Right atrium auricular region (tissue), 2 donors: ENCODE measurements at regions not wholly inside any gene's neighbourhood (a gene's known extent, or its start where the extent isn't known, plus 50 kb on each side); places are given as distances from the start of the nearest gene placed in this dataset.
"Not testable (repeated sequence)": the region's sequence is repeated elsewhere in the genome, so short reads cannot be mapped to it uniquely, and the experiment has no call there.

Experiments used
- DNase-seq: peaks from one replicate; pipeline ENCODE4 v3.0.0-alpha.2; 2019; ENCODE audit warnings: low spot score
- H3K27ac ChIP-seq, 2 donors: fragments of 200-600 bp; sonication (generic); 1 replicate in 1 of 2; 2 replicates in 1 of 2; pipeline ENCODE4 v1.5.1; 2016 to 2019
- H3K27me3 ChIP-seq, 2 donors: fragments of 200-600 bp; sonication (generic); one replicate each; pipeline versions ENCODE4 v1.5.1 to v1.6.0; 2017 to 2019
- H3K36me3 ChIP-seq: fragments of 200-600 bp; sonication (generic); one replicate; pipeline ENCODE4 v1.5.1; 2016
- H3K4me1 ChIP-seq, 2 donors: fragments of 200-600 bp; sonication (generic); one replicate each; pipeline versions ENCODE4 v1.5.1 to v1.6.0; 2017 to 2019
- H3K4me3 ChIP-seq, 2 donors: fragments of 200-600 bp; sonication (generic); 1 replicate in 1 of 2; 2 replicates in 1 of 2; pipeline ENCODE4 v1.5.1; 2017 to 2019; ENCODE audit warnings: mild to moderate bottlenecking in 1 of 2, moderate library complexity in 1 of 2
- H3K9me3 ChIP-seq, 2 donors: fragments of 200-600 bp; sonication (generic); one replicate each; pipeline ENCODE4 v1.5.1; 2019
- CTCF ChIP-seq, 2 donors: fragments of 200-600 bp; sonication (generic); IDR thresholded peaks; one replicate each; pipeline ENCODE4 v1.5.1; 2019; ENCODE audit warnings: antibody characterized with exemption in 2 of 2

- DNase-seq: no peak
- no peak for TF ChIP-seq CTCF (IDR thresholded peaks at IDR 0.05)
- H3K4me3 ChIP-seq: no peak overlapping the region
- H3K4me1 ChIP-seq: no peaks in the 10 kb centered on the region
- no peak overlapping the region for H3K27ac ChIP-seq
- no peaks in the 10 kb centered on the region for H3K36me3 ChIP-seq
- H3K9me3 ChIP-seq: peaks cover 0 to 8% of the 10 kb centered on the region in 2 donors
- H3K27me3 ChIP-seq: no peaks in the 10 kb centered on the region
These were observed 298.5 kb downstream of the SRGAP2C start for GRCh38 chr1:121483234-121483633.

GRCh38 chr1:121483961-121484424, 299.2 kb downstream of the SRGAP2C start:
- no peaks in the 10 kb centered on the region for H3K27me3 ChIP-seq
- no peaks in the 10 kb centered on the region for H3K36me3 ChIP-seq
- no peak for TF ChIP-seq CTCF (IDR thresholded peaks at IDR 0.05)
- DNase-seq: no peak
- H3K4me3 ChIP-seq: no peak overlapping the region
- H3K27ac ChIP-seq: no peak overlapping the region
- peaks cover 0 to 8% of the 10 kb centered on the region in 2 donors for H3K9me3 ChIP-seq
- no peaks in the 10 kb centered on the region for H3K4me1 ChIP-seq

DNA sequence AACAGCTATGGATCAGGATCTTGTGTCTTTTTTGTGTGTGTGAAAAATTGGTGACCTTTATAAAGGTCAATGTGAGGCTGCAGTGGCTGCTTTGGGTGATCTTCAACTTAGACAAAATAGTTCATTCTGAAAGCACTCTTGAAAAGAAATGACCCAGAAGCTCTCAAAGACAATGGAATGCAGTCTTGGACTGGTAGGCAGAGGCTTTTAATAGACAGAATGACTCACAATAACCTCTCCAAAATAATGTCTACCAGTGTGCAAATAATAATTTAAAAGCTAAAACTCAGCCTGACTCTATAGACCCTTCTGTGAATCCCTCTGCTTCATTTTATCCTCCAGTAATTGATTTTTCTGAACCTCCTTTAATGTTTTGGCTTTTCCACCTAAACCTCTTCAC, 310.0 kb downstream of the SRGAP2C start:
- H3K27me3 ChIP-seq, H3K9me3 ChIP-seq, H3K4me1 ChIP-seq, H3K4me3 ChIP-seq, DNase-seq, H3K36me3 ChIP-seq, H3K27ac ChIP-seq: not testable (repeated sequence)

DNA sequence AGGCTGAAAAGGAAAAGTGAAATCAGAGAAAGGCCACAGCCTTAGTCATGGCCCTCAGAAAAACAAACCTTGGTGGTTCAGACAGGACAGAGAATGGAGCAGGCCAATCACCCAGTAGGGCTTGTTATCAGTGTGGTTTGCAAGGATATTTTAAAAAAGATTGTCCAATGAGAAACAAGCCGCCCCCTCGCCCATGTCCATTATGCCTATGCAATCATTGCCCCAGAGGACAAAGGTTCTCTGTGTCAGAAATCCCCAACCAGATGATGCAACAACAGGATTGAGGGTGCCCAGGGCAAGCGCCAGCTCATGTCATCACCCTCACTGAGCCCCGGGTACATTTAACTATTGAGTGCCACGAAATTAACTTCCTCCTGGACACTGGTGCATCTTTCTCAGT, 326.7 kb downstream of the SRGAP2C start:
- H3K27me3 ChIP-seq, H3K36me3 ChIP-seq, H3K27ac ChIP-seq, H3K4me1 ChIP-seq, H3K9me3 ChIP-seq, H3K4me3 ChIP-seq, DNase-seq: not testable (repeated sequence)

DNA sequence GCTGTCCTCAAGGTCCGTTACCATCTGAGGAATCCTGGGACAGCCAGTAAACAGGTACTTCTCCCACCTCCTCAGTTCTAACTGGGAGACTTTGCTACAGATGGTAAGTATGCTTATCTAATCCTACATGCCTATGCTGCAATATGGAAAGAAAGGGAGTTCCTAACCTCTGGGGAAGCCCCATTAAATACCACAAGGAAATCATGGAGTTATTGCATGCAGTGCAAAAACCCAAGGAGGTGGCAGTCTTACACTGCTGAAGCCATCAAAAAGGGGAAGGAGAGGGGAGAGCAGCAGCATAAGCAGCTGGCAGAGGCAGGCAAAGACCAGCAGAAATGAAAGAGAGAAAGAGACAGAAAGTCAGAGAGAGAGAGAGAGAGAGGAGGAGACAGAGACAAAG, 327.1 kb downstream of the SRGAP2C start:
- H3K36me3 ChIP-seq, DNase-seq, H3K4me3 ChIP-seq, H3K27me3 ChIP-seq, H3K9me3 ChIP-seq, H3K4me1 ChIP-seq, H3K27ac ChIP-seq: not testable (repeated sequence)

GRCh38 chr1:121515235-121515634, 330.5 kb downstream of the SRGAP2C start:
- H3K36me3 ChIP-seq: no peaks in the 10 kb centered on the region
- peaks cover 0 to under 1% of the 10 kb centered on the region in 2 donors for H3K9me3 ChIP-seq
- no peak for TF ChIP-seq CTCF (IDR thresholded peaks at IDR 0.05)
- peaks cover 3 to 6% of the 10 kb centered on the region in 2 donors for H3K27me3 ChIP-seq
- H3K4me1 ChIP-seq: peaks cover 0 to 8% of the 10 kb centered on the region in 2 donors
- DNase-seq: no peak
- H3K27ac ChIP-seq: no peak overlapping the region
- no peak overlapping the region for H3K4me3 ChIP-seq

DNA sequence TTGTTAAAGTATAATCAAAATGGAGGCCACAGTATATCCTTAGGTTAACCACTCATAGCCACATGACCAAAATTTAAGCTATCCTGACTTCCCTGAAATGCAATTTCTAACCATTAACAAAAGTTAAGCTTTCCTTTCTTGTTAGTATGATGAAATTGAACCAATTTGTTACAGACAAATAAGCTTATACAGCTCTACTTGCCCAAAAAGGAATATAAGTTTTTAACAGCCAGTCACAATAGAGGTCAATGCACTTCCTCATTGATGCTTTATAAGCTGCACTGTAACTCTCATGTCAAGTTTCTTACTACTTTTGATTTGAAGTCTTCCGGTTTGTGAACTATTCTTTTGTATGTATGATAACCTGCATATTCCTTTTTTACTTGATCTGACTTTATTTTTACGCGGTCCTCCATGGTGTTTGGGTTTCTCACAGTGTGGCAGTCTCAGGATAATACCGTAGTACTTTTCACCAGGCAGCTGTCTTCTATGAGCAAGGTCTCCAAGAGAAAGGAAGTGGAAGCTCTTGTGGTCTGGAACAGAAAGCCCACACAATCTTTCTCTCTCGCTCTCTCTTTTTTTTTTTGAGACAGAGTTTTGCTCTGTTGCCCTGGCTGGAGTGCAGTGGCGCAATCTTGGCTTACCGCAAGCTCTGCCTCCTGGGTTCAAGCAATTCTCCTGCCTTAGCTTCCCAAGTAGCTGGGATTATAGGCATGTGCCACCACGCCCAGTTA, 331.6 kb downstream of the SRGAP2C start:
- no peak overlapping the region for H3K4me3 ChIP-seq
- no peaks in the 10 kb centered on the region for H3K36me3 ChIP-seq
- peaks cover 0 to 8% of the 10 kb centered on the region in 2 donors for H3K4me1 ChIP-seq
- H3K27ac ChIP-seq: no peak overlapping the region
- H3K27me3 ChIP-seq: peaks cover 3 to 6% of the 10 kb centered on the region in 2 donors
- H3K9me3 ChIP-seq: no peaks in the 10 kb centered on the region
- no peak for DNase-seq
- no peak for TF ChIP-seq CTCF (IDR thresholded peaks at IDR 0.05)
